Suppressor macrophage (primary cell): ENCODE measurements at regions not wholly inside any gene's neighbourhood (a gene's known extent, or its start where the extent isn't known, plus 50 kb on each side); places are given as distances from the start of the nearest gene placed in this dataset.

Source experiments
- DNase-seq, 4 experiments: peaks; one replicate each; pipeline ENCODE4 v3.0.0-alpha.2; 2020 to 2022

DNA sequence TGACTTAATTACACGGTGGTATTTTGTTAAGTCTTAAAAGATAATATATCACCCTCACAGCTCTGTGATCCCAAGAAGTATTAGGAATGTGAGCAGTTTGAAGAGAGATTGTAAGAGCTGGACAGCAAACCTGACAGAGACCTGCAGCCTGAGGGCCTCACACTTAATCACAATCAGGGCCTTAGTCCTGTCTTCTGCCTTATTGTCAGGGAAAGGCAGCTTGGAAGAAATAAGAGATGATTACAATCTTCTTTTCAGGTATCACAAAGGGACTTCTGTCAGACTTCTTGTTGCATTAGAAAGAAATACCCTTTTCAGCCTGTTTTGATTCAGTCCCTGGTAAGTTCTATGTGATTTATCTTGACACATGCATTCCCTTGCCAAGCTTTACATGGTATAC is 1433.8 kb upstream of the SLC39A10 start:
- no peak for DNase-seq

- DNase-seq, result no peak
Measured at GRCh38 chr2:194214192-194214591, 1442.8 kb upstream of the SLC39A10 start.

DNA sequence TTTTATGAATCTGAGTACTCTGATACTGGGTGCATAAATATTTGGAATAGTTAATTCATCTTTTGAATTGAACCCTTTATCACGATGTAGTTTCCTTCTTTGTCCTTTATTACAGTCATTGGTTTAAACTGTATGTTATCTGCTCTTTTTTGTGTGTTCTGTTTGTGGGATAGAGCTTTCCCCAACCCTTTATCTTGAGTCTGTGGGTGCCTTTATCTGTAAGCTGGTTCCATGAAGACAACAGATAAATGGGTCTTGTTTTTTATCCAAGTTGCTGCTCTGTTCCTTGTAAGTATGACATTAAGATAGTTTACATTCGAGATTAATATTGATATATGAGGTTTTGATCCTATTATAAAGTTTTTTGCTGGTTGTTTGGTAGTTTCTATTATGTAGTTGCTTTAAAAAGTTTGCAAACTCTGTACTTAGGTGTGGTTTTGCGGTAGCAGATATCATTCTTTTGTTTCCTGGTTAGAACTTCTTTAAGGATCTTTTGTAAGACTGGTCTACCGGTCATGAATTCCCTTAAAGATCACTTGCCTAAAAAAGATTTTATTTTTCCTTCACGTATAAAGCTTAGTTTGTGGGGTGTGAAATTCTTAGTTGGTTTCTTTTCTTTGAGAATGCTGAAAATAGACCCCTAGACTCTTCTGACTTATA is 1451.3 kb upstream of the SLC39A10 start:
- DNase-seq, result no peak

GRCh38 chr2:194203898-194204297 is 1453.1 kb upstream of the SLC39A10 start:
- no peak for DNase-seq

- DNase-seq, result no peak
Measured at GRCh38 chr2:194182888-194183287, 1474.1 kb upstream of the SLC39A10 start.

DNA sequence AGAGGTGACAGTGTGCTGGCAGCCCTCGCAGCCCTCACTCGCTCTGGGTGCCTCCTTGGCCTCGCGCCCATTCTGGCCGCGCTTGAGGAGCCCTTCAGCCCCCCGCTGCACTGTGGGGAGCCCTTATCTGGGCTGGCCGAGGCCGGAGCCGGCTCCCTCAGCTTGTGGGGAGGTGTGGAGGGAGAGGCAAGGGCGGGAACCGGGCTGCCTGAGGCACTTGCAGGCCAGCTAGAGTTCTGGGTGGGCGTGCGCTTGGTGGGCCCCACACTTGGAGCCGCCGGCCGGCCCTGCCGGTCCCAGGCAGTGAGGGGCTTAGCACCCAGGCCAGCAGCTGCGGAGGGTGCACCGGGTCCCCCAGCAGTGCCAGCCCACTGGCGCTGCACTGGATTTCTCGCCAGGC is 1480.9 kb upstream of the SLC39A10 start:
- no peak for DNase-seq

DNA sequence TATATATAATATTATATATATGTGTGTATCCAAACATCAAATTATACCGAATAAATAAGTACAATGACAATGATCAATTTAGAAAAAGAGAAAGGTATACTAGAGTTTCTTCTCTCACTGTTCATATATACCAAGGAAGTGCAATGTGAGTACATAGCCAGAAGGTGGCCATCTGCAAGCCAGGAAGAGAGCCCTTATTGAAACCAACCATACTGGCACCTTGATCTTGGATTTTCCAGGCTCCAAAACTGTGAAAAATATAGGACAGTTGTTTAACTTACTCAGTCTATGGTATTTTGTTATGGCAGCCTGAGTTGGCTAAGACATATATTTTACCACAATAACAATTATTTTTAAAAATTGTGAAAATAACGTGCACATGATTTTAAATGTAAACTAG is 1490.2 kb upstream of the SLC39A10 start:
- DNase-seq, result peak; percentile 8 to 49 (median 34)

GRCh38 chr2:194155431-194155830 is 1501.6 kb upstream of the SLC39A10 start:
- no peak for DNase-seq

DNA sequence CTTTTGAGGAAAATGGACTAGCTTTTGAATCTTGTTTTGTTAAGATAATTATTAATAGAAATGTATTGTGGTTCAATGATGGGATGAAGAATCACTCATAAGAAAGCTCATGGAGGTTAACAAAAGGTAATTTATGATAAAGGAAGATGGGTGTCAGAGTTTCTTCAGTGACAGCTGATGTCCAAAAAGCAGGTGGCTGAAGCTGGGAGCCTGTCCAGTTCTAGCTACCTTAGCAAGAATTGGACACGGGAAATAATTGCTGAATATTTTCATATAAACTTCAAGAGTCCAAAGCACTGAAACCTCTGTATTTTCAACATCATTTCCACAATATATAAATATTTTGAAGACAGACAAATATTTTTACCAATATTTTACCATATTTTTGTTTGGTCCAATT is 1505.8 kb upstream of the SLC39A10 start:
- no peak for DNase-seq

DNA sequence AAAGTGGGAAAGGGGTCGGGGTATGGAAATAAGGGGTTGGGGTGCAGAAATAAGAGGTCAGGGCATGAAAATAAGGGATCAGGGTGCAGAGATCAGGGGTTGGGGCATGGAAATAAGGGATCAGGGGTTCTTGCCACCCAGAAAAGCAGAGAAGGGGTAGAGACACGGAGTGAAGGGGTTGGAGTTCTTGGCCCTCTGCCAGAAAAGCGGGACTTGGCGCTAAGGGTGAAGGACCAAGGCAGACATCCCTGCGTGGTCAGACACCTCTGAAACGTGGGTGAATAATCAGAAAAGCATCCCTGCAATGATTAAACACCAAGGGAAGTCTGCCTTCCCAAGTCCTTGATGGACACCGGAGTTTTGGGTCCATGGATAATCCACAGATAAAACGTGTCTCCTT is 1521.6 kb upstream of the SLC39A10 start:
- DNase-seq, result no peak

- no peak for DNase-seq
Measured at GRCh38 chr2:194128810-194129209, 1528.2 kb upstream of the SLC39A10 start.

- no peak for DNase-seq
Measured at GRCh38 chr2:194126418-194126817, 1530.6 kb upstream of the SLC39A10 start.

- no peak for DNase-seq
Measured at GRCh38 chr2:194116861-194117260, 1540.2 kb upstream of the SLC39A10 start.

GRCh38 chr2:194105358-194105757 is 1551.7 kb upstream of the SLC39A10 start:
- DNase-seq, result peak in 1 of 4 experiments; percentile 1

DNA sequence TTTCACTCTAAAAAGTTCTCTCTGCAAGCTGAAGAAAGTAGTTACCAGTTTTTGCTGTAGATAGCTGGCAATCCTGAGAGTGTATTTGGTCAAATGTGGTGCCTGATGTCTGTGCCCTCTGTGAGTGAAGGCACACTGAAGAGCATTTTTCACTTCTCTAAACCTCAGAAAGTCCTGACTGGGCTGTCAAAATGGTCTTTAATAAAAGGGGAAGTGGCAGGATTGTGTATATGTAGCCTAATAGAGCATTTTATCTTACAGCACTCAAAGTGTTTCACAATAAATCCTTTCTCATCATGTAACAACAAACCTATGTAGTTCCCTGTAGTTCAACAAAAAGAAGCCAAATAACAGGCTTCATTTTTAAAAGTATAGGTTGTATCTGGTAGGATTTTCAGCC is 1552.3 kb upstream of the SLC39A10 start:
- peak; percentile 63 to 93 (median 84) for DNase-seq

DNA sequence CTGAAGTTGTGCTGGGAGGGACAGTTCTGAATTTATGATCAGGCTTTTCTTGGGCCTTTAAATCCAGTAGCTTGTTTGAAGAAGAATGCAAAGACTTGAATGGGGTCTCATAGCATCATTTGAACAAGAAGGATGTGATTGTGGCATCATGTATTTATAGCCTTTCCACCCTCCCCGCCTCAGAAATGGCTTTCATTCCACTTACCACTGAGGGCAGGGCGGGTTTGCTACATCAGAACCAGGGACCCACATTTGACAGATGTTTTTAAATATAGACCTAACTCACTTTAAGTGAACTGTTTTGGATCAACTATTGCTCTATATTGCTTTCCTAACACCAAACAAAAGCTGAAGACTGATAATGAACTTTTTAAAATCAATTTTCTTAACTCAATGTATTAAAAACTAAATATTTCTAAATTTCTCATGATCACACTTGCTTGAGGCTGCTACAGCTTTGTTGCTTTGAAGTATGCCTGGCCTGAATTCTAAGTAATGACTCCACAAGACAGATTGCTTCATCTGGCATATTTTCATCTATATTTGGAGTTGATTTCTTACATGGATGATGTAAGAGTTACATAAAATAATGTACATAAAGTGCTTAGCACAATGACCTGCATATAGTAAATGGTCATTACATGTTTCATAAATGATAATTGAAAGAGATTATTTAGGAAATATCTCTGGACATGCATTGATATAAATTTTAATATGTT is 1552.9 kb upstream of the SLC39A10 start:
- DNase-seq, result peak in 2 of 4 experiments; percentile 30 to 34

DNA sequence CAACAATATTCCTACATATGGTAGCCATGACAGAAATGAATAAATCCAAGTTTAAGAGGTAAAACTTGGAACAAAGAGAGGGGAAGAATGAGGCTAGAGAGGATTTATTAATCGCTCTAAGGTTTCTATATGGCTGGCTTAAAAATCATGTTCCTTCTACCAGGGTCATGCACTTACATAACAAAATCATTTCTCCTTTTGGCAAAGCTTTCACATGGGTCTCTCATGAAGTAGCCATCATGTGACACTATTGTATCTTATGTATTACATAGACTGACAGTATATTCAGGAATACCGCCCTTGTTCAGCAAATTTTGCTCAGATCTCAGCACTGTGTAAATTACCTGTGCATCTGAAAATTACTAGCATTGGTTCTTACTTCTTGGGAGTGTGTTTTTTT is 1554.5 kb upstream of the SLC39A10 start:
- peak in 3 of 4 experiments; percentile 2 to 60 (median 37) for DNase-seq

DNA sequence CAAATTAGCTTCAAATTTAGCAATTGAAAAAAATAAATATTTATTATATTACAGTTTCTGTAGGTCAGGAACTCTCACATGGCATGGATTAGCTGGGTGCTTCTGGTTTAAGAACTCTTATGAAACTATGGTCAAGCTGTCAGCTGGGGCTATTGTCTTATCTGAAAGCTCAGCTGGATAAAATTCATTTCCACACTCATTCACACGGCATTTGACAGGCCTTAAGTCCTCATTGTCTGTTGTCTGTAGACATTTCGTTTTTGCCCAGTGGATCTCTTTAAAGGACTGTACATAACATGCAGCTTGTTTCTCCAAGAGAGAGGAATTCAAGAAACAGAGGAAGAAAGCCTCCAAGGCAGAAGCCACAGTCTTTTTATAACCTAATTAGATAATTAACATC is 1556.8 kb upstream of the SLC39A10 start:
- DNase-seq, result no peak

GRCh38 chr2:194096402-194096801 is 1560.6 kb upstream of the SLC39A10 start:
- DNase-seq, result no peak

- DNase-seq, result no peak
Measured at GRCh38 chr2:194095359-194095758, 1561.7 kb upstream of the SLC39A10 start.

DNA sequence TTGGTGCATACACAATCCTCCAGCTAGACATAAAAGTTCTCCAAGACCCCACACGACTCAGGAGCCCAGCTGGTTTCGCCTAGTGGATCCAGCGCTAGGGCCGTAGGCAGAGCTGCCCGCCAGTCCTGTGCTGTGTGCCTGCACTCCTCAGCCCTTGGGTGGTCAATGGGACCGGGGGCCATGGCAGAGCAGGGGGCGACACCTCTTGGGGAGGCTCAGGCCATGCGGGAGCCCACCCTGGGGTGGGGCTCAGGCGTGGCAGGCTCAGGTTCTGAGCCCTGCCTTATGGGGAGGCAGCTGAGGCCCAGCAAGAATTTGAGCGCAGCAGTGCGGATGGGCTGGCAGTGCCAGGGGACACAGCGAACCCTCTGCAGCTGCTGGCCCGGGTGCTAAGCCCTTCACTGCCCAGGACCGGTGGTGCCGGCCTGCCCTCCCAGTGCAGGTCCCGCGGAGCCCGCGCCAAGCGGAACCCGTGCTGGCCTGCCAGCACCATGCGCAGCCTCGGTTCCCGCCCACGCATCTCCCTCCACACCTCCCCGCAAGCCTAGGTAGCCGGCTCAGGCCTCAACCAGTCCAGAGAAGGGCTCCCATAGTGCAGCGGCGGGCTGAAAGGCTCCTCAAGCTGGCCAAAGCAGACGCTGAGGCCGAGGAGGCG is 1566.6 kb upstream of the SLC39A10 start:
- DNase-seq, result no peak

- DNase-seq, result no peak
Measured at GRCh38 chr2:194087089-194087958, 1569.7 kb upstream of the SLC39A10 start.

DNA sequence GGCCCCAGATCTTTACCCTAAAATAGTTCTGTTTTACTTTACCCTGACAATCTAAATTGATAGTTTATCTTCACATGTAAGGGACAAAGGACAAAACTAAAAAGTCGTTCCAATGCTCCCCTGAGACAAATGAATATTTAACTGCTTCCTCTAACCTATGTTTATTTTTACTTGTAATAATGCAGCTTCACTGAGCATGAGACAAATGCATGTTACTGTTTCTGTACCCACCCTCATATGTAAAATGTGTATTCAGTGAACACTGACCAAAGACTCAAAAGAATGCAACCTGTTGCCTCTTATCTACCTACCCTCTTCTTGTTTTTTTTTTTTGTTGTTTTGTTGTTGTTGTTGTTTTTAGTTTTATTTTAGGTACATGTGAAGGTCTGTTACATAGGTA is 1570.9 kb upstream of the SLC39A10 start:
- DNase-seq, result no peak
